Vagina (tissue), 2 donors: ENCODE measurements at regions not wholly inside any gene's neighbourhood (a gene's known extent, or its start where the extent isn't known, plus 50 kb on each side); places are given as distances from the start of the nearest gene placed in this dataset.

Experiments used
- DNase-seq, 2 donors: peaks; one replicate each; pipeline ENCODE4 v3.0.0-alpha.2; 2017; ENCODE audit errors: extremely low spot score in 2 of 2
- H3K27ac ChIP-seq: fragments of 200-600 bp; sonication (generic); one replicate; pipeline ENCODE4 v1.5.1; 2019
- H3K27me3 ChIP-seq: fragments of 200-600 bp; sonication (generic); one replicate; pipeline ENCODE4 v1.5.1; 2019
- H3K36me3 ChIP-seq, 2 donors: fragments of 200-600 bp; sonication (generic); one replicate each; pipeline ENCODE4 v1.5.1; 2017 to 2019
- H3K4me1 ChIP-seq: fragments of 200-600 bp; sonication (generic); one replicate; pipeline ENCODE4 v1.5.1; 2019
- H3K4me3 ChIP-seq, 2 donors: fragments of 200-600 bp; sonication (generic); 1 replicate in 1 of 2; 2 replicates in 1 of 2; pipeline ENCODE4 v1.5.1; 2016 to 2019
- H3K9me3 ChIP-seq: fragments of 200-600 bp; sonication (generic); one replicate; pipeline ENCODE4 v1.5.1; 2019
- CTCF ChIP-seq, 3 experiments: fragments of 450-650 bp in 2 of 3; fragments of 200-600 bp in 1 of 3; sonication (generic) in 1 of 3; IDR thresholded peaks; one replicate each; pipeline ENCODE4 v1.5.1; 2017 to 2019; ENCODE audit warnings: antibody characterized with exemption in 3 of 3, mild to moderate bottlenecking in 2 of 3, moderate library complexity in 2 of 3
- POLR2A ChIP-seq, 2 donors: fragments of 450-650 bp; IDR thresholded peaks; one replicate each; pipeline ENCODE4 v1.6.1; 2017; ENCODE audit warnings: antibody characterized with exemption in 2 of 2, mild to moderate bottlenecking in 2 of 2, moderate library complexity in 2 of 2
- POLR2AphosphoS5 ChIP-seq, 2 donors: sonication (generic); formaldehyde crosslinking; IDR thresholded peaks; one replicate each; pipeline ENCODE4 v1.9.0; 2017; ENCODE audit warnings: antibody characterized with exemption in 2 of 2, mild to moderate bottlenecking in 2 of 2, low read depth in 1 of 2; ENCODE audit not compliant: insufficient read depth in 1 of 2
- intact Hi-C: fragments of 100-400 bp; cut with DNase I; formaldehyde crosslinking; loops from one replicate; pipeline ENCODE4 v1.15.1; 2023

GRCh38 chr5:178808886-178809285 is 50.9 kb upstream of the ZNF354B start:
- intact Hi-C loops = no loop called here
- H3K9me3 ChIP-seq = no peaks in the 10 kb centered on the region
- no peak overlapping the region for H3K27ac ChIP-seq

DNA sequence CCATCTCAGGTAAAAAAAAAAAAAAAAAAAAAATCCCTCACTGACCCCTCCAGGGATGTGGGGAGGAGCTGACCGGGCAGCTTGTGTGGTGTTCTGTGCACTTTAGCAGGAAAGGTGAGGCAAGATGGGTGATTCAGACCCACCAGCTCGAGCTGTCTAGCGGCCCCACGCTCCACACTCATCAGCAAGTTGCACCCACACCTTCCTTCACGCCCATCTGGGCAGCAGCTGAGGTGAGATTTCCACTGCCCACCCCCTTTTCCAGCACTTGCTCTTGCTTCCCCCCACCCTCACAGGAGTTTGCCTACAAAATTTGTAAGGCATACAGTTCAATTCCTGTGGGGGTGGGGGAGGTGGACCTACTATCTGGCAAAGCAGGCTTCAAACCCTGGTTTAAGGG is 58.7 kb upstream of the ZNF354B start:
- Histone ChIP-seq H3K9me3 (no peaks in the 10 kb centered on the region), H3K4me3 (no peak overlapping the region), H3K36me3 (no peaks in the 10 kb centered on the region), H3K27ac (no peak overlapping the region), H3K27me3 (no peaks in the 10 kb centered on the region), H3K4me1 (no peaks in the 10 kb centered on the region)
- TF ChIP-seq POLR2A (IDR thresholded peaks at IDR 0.05) (no peak), CTCF (IDR thresholded peaks at IDR 0.05) (no peak), POLR2AphosphoS5 (IDR thresholded peaks at IDR 0.05; ENCODE audit: insufficient read depth in 1 of 2, low read depth in 1 of 2) (no peak)
- intact Hi-C loops = no loop called here
- DNase-seq = no peak

More at GRCh38 chr5:178808886-178809285, 50.9 kb upstream of the ZNF354B start:
- Histone ChIP-seq H3K36me3 (no peaks in the 10 kb centered on the region), H3K4me3 (no peak overlapping the region), H3K4me1 (no peaks in the 10 kb centered on the region), H3K27me3 (no peaks in the 10 kb centered on the region)
- TF ChIP-seq POLR2AphosphoS5 (IDR thresholded peaks at IDR 0.05; ENCODE audit: insufficient read depth in 1 of 2, low read depth in 1 of 2) (no peak), POLR2A (IDR thresholded peaks at IDR 0.05) (no peak), CTCF (IDR thresholded peaks at IDR 0.05) (no peak)
- no peak for DNase-seq

DNA sequence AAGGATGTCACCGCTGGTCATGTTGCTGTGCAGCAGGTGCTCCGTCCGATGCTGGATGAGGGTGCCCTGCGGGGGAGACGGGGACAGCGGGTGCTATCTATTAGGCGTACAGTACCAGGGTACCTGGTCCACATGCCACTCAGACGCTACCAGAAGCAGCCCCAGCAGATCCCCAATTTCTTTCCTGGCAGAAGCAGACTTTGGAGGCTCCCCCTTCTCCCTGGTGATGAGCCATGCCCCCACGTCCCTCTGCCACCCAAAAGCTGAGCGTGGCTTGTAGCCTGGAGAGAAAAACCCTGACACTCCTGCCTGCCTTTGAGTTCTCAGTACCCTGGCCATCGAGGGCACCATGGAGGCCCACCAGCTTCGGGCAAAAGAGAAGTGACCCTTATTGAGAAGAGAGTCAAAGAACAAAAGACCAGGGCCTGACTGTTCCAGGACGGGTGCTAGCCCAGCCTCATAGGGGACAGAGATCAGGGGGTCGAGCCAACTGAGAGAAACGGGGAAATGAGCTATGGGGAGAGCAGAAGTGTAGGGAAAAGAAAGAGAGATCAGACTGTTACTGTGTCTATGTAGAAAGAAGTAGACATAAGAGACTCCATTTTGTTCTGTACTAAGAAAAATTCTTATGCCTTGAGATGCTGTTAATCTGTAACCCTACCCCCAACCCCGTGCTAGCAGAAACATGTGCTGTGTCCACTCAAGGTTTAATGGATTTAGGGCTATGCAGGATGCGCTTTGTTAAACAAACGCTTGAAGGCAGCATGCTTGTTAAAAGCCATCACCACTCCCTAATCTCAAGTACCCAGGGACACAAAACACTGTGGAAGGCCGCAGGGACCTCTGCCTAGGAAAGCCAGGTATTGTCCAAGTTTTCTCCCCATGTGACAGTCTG is 62.0 kb upstream of the ZNF354B start:
- TF ChIP-seq POLR2A (IDR thresholded peaks at IDR 0.05) (no peak), POLR2AphosphoS5 (IDR thresholded peaks at IDR 0.05; ENCODE audit: insufficient read depth in 1 of 2, low read depth in 1 of 2) (no peak), CTCF (IDR thresholded peaks at IDR 0.05) (no peak)
- H3K4me3 ChIP-seq = no peak overlapping the region
- no peaks in the 10 kb centered on the region for H3K4me1 ChIP-seq

DNA sequence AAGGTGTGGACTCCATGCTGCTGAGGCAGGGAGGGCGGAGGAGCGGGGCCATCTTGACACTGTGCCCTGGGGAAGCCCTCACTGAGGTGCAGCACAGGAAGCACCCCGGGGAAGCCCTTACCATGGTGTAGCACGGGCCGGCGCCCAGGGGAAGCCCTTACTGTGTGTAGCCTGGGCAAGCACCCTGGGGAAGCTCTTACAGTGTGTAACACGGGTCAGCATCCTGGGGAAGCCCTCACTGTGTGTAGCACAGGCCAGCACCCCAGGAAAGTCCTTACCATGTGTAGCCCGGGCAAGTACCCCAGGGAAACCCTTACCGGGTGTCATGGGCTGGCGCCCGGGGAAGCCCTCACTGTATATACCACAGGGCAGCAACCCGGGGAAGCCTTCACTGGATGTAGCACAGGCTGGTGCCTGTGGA is 62.6 kb upstream of the ZNF354B start:
- intact Hi-C loops = no loop called here
- TF ChIP-seq POLR2A (IDR thresholded peaks at IDR 0.05) (no peak), POLR2AphosphoS5 (IDR thresholded peaks at IDR 0.05; ENCODE audit: insufficient read depth in 1 of 2, low read depth in 1 of 2) (no peak), CTCF (IDR thresholded peaks at IDR 0.05) (no peak)
- Histone ChIP-seq H3K27ac (no peak overlapping the region), H3K27me3 (no peaks in the 10 kb centered on the region), H3K4me3 (no peak overlapping the region), H3K4me1 (no peaks in the 10 kb centered on the region), H3K36me3 (no peaks in the 10 kb centered on the region), H3K9me3 (no peaks in the 10 kb centered on the region)
- DNase-seq = no peak

More for the DNA sequence above, 62.0 kb upstream of the ZNF354B start:
- intact Hi-C loops = no loop called here
- Histone ChIP-seq H3K9me3 (no peaks in the 10 kb centered on the region), H3K36me3 (no peaks in the 10 kb centered on the region), H3K27me3 (no peaks in the 10 kb centered on the region), H3K27ac (no peak overlapping the region)
- DNase-seq = no peak
